ENCODE measurements at regions not wholly inside any gene's neighbourhood (a gene's known extent, or its start where the extent isn't known, plus 50 kb on each side); places are given as distances from the start of the nearest gene placed in this dataset.

GRCh38 chr1:30267046-30267445 lies 456.3 kb downstream of the MATN1 start:
- Histone ChIP-seq H3K36me3 (no peaks in the 10 kb centered on the region), H3K27ac (no peak overlapping the region), H3K27me3 (ENCODE audit: insufficient read depth, low read depth, severe bottlenecking) (no peaks in the 10 kb centered on the region), H3K4me3 (ENCODE audit: low read depth, low read length) (no peak overlapping the region), H3K9me3 (ENCODE audit: severe bottlenecking) (no peaks in the 10 kb centered on the region)
- DNase-seq, result no peak
- TF ChIP-seq, protein P1, sequence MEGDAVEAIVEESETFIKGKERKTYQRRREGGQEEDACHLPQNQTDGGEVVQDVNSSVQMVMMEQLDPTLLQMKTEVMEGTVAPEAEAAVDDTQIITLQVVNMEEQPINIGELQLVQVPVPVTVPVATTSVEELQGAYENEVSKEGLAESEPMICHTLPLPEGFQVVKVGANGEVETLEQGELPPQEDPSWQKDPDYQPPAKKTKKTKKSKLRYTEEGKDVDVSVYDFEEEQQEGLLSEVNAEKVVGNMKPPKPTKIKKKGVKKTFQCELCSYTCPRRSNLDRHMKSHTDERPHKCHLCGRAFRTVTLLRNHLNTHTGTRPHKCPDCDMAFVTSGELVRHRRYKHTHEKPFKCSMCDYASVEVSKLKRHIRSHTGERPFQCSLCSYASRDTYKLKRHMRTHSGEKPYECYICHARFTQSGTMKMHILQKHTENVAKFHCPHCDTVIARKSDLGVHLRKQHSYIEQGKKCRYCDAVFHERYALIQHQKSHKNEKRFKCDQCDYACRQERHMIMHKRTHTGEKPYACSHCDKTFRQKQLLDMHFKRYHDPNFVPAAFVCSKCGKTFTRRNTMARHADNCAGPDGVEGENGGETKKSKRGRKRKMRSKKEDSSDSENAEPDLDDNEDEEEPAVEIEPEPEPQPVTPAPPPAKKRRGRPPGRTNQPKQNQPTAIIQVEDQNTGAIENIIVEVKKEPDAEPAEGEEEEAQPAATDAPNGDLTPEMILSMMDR (IDR thresholded peaks at IDR 0.05; ENCODE audit: low read depth, low read length), result no peak

DNA sequence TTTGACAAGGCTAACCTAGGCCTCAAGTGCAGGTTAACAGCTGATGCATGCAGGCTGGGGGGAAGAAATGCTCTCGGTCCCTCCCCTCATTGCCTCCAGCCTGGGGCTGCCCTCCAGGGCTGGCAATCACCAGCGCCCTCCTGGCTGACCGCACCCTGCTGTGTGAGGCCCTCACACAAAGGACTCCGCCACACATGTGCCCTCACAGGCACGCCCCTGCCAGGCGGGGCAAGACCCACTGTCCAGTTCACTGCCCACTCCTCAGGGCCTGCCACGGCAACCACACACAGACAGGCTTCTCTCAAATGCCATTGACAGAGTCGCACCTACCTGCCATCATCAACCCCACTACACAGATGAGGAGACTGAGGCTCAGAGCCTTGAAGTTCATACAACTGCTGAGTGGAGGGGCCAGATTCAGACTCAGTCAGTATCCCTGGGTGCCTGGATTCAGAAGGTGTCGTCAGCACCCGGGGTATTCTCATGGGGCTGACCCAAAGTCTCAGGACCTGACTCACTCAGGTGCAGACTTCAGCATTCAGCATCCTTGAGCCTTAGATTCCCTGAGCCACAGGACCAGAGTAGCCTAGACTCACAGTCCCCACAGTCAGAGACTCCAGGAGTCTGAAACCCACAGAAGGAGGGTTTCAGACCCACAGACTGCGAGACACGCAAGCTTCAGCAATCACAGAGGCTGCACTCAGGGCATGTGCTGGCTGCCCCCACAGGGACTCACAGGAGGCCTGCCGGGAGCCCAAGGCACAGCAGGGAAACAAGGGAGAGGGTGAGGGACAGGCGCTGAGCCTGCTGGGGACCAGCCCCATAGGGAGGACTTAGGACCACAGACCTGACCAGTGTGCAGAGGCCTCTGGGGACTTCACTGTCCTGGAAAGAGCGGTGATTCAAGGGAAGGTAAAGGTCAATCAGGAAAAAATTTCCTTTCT lies 458.0 kb downstream of the MATN1 start:
- Histone ChIP-seq H3K27ac (no peak overlapping the region), H3K36me3 (no peaks in the 10 kb centered on the region), H3K27me3 (ENCODE audit: insufficient read depth, low read depth, severe bottlenecking) (no peaks in the 10 kb centered on the region), H3K9me3 (ENCODE audit: severe bottlenecking) (no peaks in the 10 kb centered on the region), H3K4me3 (ENCODE audit: low read depth, low read length) (no peak overlapping the region)
- TF ChIP-seq, protein P1 (IDR thresholded peaks at IDR 0.05; ENCODE audit: low read depth, low read length), result no peak
- no peak for DNase-seq

DNA sequence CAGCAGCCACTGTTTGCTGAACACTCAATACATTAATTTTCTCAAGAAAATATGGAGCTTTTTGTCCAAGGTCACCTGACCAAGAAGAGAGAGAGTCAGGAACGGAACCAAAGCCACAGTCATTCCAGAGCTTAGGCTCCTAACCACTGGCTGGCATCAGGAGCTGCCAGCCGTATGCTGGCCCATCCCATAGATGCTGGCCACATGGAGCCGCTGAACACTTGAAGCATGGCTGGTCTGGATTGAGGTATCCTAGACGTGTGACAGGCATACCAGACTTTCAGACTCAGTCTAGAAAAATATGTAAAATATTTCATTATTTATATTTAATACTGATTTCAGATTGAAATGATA lies 458.7 kb downstream of the MATN1 start:
- H3K36me3 ChIP-seq, result no peaks in the 10 kb centered on the region
- no peak overlapping the region for H3K27ac ChIP-seq
- no peaks in the 10 kb centered on the region for H3K27me3 ChIP-seq (ENCODE audit: insufficient read depth, low read depth, severe bottlenecking)
- TF ChIP-seq, protein P1 (IDR thresholded peaks at IDR 0.05; ENCODE audit: low read depth, low read length), result no peak
- H3K9me3 ChIP-seq (ENCODE audit: severe bottlenecking), result no peaks in the 10 kb centered on the region
- DNase-seq, result no peak
- no peak overlapping the region for H3K4me3 ChIP-seq (ENCODE audit: low read depth, low read length)

DNA sequence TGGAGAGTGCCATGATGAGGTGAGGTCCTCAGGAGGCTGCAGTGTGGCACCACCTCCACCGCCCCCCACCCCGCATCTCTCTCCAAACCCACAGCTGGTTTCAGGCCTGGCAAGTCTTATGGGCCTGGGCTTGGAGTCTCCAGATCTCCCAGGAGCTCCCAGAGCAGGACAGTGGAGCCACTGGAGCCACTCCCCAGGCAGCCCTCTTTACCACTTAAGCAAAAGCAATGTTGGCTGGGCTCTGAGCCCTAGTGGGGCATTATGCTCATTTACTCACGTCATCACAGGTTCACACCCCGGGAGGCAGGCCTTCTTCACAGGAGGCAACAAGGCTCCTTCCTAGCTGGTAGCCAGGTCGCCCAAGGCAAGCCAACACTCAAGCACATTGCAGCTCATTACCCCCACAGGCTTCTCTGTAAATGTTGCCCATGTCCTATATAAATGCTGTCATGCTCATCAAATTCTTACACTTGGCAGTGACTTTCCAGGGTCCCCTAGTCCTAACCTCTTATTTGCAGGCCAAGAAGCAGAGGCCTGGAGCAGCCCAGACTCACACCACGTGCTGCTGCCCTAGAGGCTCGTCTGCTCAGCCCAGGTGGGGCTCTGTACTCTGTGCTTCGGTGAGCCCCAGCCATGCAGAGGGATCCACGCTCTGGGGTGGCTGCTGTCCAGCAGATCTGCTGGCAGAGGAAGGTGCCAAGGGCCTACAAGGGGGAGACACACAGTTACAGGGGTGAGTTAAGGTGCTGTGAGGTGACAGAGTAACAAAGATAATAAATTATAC lies 459.3 kb downstream of the MATN1 start:
- no peaks in the 10 kb centered on the region for H3K9me3 ChIP-seq (ENCODE audit: severe bottlenecking)
- H3K27ac ChIP-seq, result no peak overlapping the region
- no peak for DNase-seq
- H3K4me3 ChIP-seq (ENCODE audit: low read depth, low read length), result no peak overlapping the region
- H3K27me3 ChIP-seq (ENCODE audit: insufficient read depth, low read depth, severe bottlenecking), result no peaks in the 10 kb centered on the region
- H3K36me3 ChIP-seq, result no peaks in the 10 kb centered on the region
- TF ChIP-seq, protein P1 (IDR thresholded peaks at IDR 0.05; ENCODE audit: low read depth, low read length), result no peak

- TF ChIP-seq, protein P1 (IDR thresholded peaks at IDR 0.05; ENCODE audit: low read depth, low read length), result no peak
- Histone ChIP-seq H3K27me3 (ENCODE audit: insufficient read depth, low read depth, severe bottlenecking) (no peaks in the 10 kb centered on the region), H3K27ac (no peak overlapping the region), H3K4me3 (ENCODE audit: low read depth, low read length) (no peak overlapping the region), H3K36me3 (no peaks in the 10 kb centered on the region), H3K9me3 (ENCODE audit: severe bottlenecking) (no peaks in the 10 kb centered on the region)
- DNase-seq, result no peak
These were observed 460.0 kb downstream of the MATN1 start for GRCh38 chr1:30263405-30263804.
